ENCODE measurements at regions not wholly inside any gene's neighbourhood (a gene's known extent, or its start where the extent isn't known, plus 50 kb on each side); places are given as distances from the start of the nearest gene placed in this dataset.

GRCh38 chr6:48552905-48553304 is 441.9 kb upstream of the PTCHD4 start:
- no peak for TF ChIP-seq CTCF (IDR thresholded peaks at IDR 0.05)
- TF ChIP-seq EP300 (IDR thresholded peaks at IDR 0.05): no peak
